ENCODE measurements at regions not wholly inside any gene's neighbourhood (a gene's known extent, or its start where the extent isn't known, plus 50 kb on each side); places are given as distances from the start of the nearest gene placed in this dataset.

DNA sequence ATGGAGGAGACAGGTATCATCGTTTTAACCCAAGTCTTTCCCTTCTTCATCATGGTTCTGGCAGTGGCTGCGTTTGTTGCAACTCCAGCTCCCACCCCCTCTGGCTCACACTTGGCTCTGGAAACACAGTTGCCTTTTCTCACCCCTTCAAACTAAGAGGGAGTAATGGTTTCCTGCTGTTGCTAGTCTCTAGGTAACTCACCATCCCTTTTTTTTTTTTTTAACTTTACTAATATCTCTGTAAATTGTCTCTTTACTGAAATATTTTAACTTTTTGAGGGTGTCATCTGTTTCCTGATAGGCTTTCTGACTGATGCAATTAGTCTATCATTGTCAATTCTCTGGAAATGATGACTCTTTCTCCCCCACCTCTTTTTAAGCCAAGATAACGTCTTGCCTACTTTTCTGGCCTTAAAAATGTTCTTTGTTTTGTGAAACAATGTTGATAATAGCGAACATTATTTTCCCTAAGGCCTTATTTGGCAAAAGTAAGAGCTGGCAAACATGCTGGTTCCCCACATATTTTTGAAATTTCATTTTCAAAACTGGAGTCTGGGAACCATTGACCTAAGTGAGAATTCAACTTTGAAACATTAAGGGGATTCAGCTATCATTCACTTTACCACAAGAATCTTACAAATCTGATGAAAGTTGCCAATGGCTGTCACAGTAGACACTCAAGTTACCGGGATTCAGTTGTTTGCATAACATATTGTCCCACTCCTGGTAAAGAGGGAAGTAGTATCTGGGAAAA, 85.3 kb downstream of the LEPR start:
- Mint-ChIP-seq H3K4me3 (no peak overlapping the region), H3K36me3 (ENCODE audit: low read depth) (peaks cover 13% of the 10 kb centered on the region), H3K4me1 (ENCODE audit: low read depth) (peaks cover 73% of the 10 kb centered on the region), H3K9me3 (peaks cover 4% of the 10 kb centered on the region; the same call in 1 of the 2 replicates), H3K27me3 (ENCODE audit: insufficient read depth) (no peaks in the 10 kb centered on the region), H3K27ac (no peak overlapping the region; the same call in none of the 2 replicates)
- no peak for DNase-seq
- no peak for TF ChIP-seq CTCF (IDR thresholded peaks at IDR 0.05)

DNA sequence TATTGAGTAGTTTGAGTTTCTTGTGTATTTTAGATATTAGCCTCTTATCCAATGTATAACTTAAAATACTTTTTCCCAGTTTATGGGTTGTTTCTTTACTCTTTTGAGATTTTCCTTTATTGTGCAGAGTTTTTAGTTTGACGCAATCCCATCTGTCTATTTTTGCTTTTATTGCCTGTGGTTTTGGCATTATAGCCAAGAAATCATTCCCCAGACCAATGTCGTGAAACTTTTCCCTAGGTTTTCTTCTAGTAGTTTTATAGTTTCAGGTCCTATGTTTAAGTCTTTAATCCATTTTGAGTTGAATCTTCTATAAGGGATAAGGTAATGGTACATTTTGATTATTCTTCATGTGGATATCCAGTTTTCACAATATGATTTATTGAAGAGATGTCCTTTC, 87.6 kb downstream of the LEPR start:
- no peak for DNase-seq
- Mint-ChIP-seq H3K9me3 (peaks cover 4% of the 10 kb centered on the region; the same call in 1 of the 2 replicates), H3K4me3 (no peak overlapping the region), H3K36me3 (ENCODE audit: low read depth) (peaks cover 17% of the 10 kb centered on the region), H3K4me1 (ENCODE audit: low read depth) (peaks cover 84% of the 10 kb centered on the region), H3K27me3 (ENCODE audit: insufficient read depth) (no peaks in the 10 kb centered on the region; the same call in 1 of the 2 replicates), H3K27ac (0 out of 2 replicates have a peak overlapping the region, but pooled peaks have one; percentile 30)
- TF ChIP-seq CTCF (IDR thresholded peaks at IDR 0.05): no peak

GRCh38 chr1:65509912-65510680, 89.6 kb downstream of the LEPR start:
- H3K36me3 Mint-ChIP-seq (ENCODE audit: low read depth): peaks cover 17% of the 10 kb centered on the region
- H3K4me3 Mint-ChIP-seq: peak overlapping the region; percentile 67
- H3K27me3 Mint-ChIP-seq (ENCODE audit: insufficient read depth): no peaks in the 10 kb centered on the region; the same call in 1 of the 2 replicates
- DNase-seq: peak; percentile 63
- TF ChIP-seq CTCF (IDR thresholded peaks at IDR 0.05): no peak
- peaks cover 4% of the 10 kb centered on the region; the same call in 1 of the 2 replicates for H3K9me3 Mint-ChIP-seq
- H3K4me1 Mint-ChIP-seq (ENCODE audit: low read depth): peaks cover 83% of the 10 kb centered on the region
- peak overlapping the region; percentile 81 for H3K27ac Mint-ChIP-seq

GRCh38 chr1:65510961-65511360, 90.5 kb downstream of the LEPR start:
- Mint-ChIP-seq H3K36me3 (ENCODE audit: low read depth) (peaks cover 17% of the 10 kb centered on the region), H3K4me1 (ENCODE audit: low read depth) (peaks cover 75% of the 10 kb centered on the region), H3K27ac (peak overlapping the region; percentile 81), H3K9me3 (peaks cover 4% of the 10 kb centered on the region; the same call in 1 of the 2 replicates), H3K4me3 (no peak overlapping the region), H3K27me3 (ENCODE audit: insufficient read depth) (no peaks in the 10 kb centered on the region; the same call in 1 of the 2 replicates)
- no peak for DNase-seq
- TF ChIP-seq CTCF (IDR thresholded peaks at IDR 0.05): no peak

- Mint-ChIP-seq H3K36me3 (ENCODE audit: low read depth) (peaks cover 17% of the 10 kb centered on the region), H3K9me3 (peaks cover 4% of the 10 kb centered on the region; the same call in 1 of the 2 replicates), H3K27me3 (ENCODE audit: insufficient read depth) (no peaks in the 10 kb centered on the region; the same call in 1 of the 2 replicates), H3K4me1 (ENCODE audit: low read depth) (peaks cover 63% of the 10 kb centered on the region), H3K4me3 (no peak overlapping the region), H3K27ac (peak overlapping the region; percentile 73)
- DNase-seq: no peak
- no peak for TF ChIP-seq CTCF (IDR thresholded peaks at IDR 0.05)
Observed at GRCh38 chr1:65512383-65512782, 91.9 kb downstream of the LEPR start.
